ENCODE measurements at regions not wholly inside any gene's neighbourhood (a gene's known extent, or its start where the extent isn't known, plus 50 kb on each side); places are given as distances from the start of the nearest gene placed in this dataset.
"Not testable (repeated sequence)": the region's sequence is repeated elsewhere in the genome, so short reads cannot be mapped to it uniquely, and the experiment has no call there.

- no peak for DNase-seq
Measured at GRCh38 chr6:56904068-56904467, 50.8 kb upstream of the BEND6 start.

- DNase-seq = peak; percentile 45 to 60
Measured at GRCh38 chr6:56902641-56903464, 52.1 kb upstream of the BEND6 start.

GRCh38 chr6:56900784-56901183 is 54.1 kb upstream of the BEND6 start:
- no peak for DNase-seq

DNA sequence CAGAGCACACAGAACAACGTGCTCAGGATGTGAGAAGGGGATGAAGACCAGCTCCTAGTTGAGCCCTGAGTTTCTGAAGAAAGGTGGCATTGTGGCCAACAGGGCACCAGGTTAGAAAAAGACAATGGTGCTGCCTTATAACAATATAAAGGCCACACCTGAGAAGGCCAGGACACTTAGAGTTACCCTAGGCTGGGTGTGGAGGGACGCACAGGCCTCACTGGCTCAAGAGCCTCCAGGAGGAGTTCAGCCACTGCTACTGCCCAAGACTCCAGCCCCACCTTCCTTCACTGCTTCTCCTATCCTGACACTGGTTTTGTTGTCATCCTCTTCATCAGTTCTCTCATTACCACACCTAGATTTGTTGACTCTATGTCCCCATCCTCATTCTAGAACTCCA is 55.2 kb upstream of the BEND6 start:
- no peak for DNase-seq

DNA sequence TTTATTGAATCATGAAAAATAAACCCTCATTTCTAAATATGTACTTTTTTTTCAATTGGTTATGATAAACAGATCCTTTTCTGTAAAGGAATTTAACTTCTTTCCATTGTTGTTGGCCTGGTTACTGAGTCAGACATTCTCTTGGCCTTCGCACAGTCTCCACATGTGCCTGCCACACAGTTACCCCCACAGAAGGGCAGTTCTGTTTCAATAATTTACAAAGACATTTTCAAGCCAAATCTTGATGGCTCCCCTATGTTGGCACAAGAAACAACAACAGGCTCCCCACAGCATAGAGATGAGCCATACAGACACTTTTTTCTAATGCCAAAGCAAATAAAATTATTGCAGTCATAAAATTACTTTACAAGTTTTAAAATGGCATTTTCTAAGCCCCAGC is 55.6 kb upstream of the BEND6 start:
- DNase-seq = no peak

- no peak for DNase-seq
Measured at GRCh38 chr6:56897789-56898529, 56.9 kb upstream of the BEND6 start.

GRCh38 chr6:56891754-56892153 is 63.2 kb upstream of the BEND6 start:
- DNase-seq = no peak

GRCh38 chr6:56890683-56891429 is 64.1 kb upstream of the BEND6 start:
- no peak for DNase-seq

- no peak for DNase-seq
Measured at GRCh38 chr6:56890066-56890465, 64.8 kb upstream of the BEND6 start.

- no peak for DNase-seq
Measured at GRCh38 chr6:56889492-56889891, 65.4 kb upstream of the BEND6 start.

GRCh38 chr6:56888687-56889086 is 66.2 kb upstream of the BEND6 start:
- no peak for DNase-seq

GRCh38 chr6:56887086-56887485 is 67.8 kb upstream of the BEND6 start:
- no peak for DNase-seq

- no peak for DNase-seq
Measured at GRCh38 chr6:56877922-56878321, 77.0 kb upstream of the BEND6 start.

DNA sequence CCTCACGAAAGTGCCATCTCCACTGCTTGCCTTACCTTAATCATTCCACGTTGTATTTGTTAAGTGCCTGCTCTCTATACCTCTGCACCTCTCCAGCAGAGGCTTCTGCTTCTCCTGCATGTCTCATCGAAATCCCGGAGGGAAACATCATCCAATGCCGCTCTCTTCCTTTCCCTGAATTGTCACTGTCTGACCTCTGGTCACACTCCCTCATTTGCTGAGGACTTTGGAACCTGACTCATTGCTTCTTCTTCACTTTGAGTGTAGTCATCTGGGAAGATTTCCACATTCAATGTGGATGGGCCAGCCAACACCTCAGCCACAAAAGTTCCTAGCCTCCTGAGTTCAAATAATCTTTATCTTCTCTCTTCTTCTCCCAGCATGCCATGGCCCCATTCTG is 78.9 kb upstream of the BEND6 start:
- no peak for DNase-seq

- no peak for DNase-seq
Measured at GRCh38 chr6:56875523-56875922, 79.4 kb upstream of the BEND6 start.

DNA sequence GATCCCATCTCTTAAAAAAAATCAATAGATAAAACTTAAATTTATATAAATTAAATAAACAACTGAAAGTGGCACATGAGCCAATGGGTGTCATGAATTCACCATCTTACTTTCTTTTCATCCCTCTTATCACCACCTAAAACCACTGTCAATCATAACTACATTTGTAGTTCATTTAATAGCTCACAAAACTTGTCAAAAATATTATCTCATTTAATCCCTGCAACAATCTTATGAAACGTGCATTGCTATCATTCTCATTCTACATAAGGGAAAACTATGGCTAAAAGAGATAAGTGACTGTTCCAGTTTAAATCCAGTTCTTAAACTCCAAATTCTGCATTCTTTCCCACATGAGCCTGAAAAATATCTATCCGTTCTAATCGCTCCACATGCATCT is 80.6 kb upstream of the BEND6 start:
- DNase-seq = no peak

GRCh38 chr6:56870053-56870452 is 84.9 kb upstream of the BEND6 start:
- DNase-seq = not testable (repeated sequence)

GRCh38 chr6:56869346-56869745 is 85.6 kb upstream of the BEND6 start:
- no peak for DNase-seq

DNA sequence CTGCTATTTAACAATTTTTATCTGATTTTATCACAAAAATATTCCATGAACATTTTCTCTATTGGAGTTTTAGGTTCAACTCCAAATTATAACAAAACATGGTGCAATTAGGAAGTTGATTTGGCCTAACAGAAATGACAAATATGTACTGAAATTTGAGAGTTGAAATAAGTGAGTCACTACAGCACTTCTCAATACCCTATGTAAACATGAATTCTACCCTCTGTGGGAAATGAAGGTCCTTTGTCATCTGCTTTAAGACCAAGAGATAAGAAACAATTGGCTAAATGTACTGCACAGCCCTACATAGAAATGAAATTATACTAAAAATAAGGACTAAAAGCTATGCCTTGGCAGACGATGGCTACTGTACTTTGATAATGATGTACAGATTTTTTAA is 86.2 kb upstream of the BEND6 start:
- DNase-seq = peak; percentile 1 to 13

- DNase-seq = no peak
Measured at GRCh38 chr6:56866917-56867522, 87.9 kb upstream of the BEND6 start.

DNA sequence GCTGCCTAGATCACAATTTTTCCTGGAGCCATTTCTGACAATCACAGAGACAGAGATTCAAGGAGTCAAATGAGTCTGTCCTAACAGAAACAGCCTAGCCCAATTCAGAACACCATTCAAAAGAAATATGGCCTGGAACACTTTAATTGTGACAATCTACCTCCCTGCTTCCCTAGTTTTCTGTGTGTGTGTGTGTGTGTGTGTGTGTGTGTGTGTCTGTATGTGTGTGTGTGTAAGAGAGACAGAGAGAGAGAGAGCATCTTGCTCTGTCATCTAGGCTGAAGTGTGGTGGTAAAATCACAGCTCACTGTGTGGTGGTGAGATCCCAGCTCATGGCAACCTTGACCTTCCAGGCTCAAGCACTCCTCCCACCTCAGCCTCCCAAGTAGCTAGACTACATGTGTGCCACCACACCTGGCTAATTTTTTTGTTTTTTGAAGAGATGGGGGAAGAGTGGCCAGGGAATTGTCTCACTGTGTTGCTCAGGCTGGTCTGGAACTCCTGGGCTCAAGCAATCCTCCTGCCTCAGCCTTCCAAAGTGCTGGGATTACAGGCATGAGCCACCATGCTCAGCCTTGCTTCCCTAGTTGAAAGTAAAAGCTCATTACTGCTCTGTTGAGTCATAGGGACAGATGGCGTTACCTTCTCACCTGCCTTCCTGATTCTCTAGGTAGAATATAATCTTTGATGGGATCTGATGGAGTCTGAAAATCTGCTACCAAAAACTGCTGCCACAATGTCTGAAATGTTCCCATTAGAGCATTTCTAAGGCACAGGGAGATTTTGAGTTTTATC is 89.6 kb upstream of the BEND6 start:
- no peak for DNase-seq

- peak in 1 of 2 experiments; percentile 6 for DNase-seq
Measured at GRCh38 chr6:56864171-56864616, 90.7 kb upstream of the BEND6 start.

All from SHP77 (cell line).